ENCODE measurements at regions not wholly inside any gene's neighbourhood (a gene's known extent, or its start where the extent isn't known, plus 50 kb on each side); places are given as distances from the start of the nearest gene placed in this dataset.
"Not testable (repeated sequence)": the region's sequence is repeated elsewhere in the genome, so short reads cannot be mapped to it uniquely, and the experiment has no call there.

DNA sequence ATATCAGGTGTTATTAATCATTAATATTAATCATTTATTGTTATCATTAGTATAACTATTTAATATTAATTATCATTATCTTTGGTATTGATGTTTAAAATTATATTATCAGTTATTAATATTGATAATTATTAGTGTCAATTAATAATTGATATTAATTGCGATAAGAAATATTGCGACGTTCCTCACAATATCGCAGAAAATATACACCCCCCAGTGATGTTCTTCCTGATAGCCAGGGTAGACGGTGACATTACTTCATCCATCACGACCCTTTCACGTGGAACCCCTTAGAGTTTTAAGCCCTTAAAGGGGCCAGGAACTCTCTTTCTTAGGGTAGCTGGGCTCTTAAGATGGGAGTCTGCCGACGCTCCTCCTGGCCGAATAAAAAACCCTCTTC, 98.6 kb upstream of the OSBPL11 start:
- Histone ChIP-seq H3K79me2 (ENCODE audit: control insufficient read depth, insufficient read depth, low read length) (no peaks in the 10 kb centered on the region), H3K9ac (ENCODE audit: insufficient read depth, low read length) (no peak overlapping the region), H3K9me3 (ENCODE audit: control insufficient read depth, insufficient read depth, low read depth, low read length) (no peaks in the 10 kb centered on the region), H2AFZ (ENCODE audit: low read length) (no peak overlapping the region), H3K4me3 (replicated peaks in 1 of 4; ENCODE audit: control extremely low read depth in 1 of 4, insufficient read depth in 1 of 4, low read depth in 3 of 4, low read length in 4 of 4) (no peak overlapping the region), H3K27ac (ENCODE audit: insufficient read depth, low read length) (no peak overlapping the region), H3K4me2 (ENCODE audit: extremely low read depth, insufficient read depth, low read length) (no peak overlapping the region), H3K4me1 (ENCODE audit: control insufficient read depth, extremely low read depth, insufficient read depth, low read length) (no peaks in the 10 kb centered on the region), H3K27me3 (ENCODE audit: control insufficient read depth, insufficient read depth, low read length) (no peaks in the 10 kb centered on the region), H3K36me3 (ENCODE audit: control insufficient read depth, insufficient read depth, low read length) (no peaks in the 10 kb centered on the region), H4K20me1 (ENCODE audit: control insufficient read depth, extremely low read depth, insufficient read depth, low read length) (no peaks in the 10 kb centered on the region)
- TF ChIP-seq, protein P1, sequence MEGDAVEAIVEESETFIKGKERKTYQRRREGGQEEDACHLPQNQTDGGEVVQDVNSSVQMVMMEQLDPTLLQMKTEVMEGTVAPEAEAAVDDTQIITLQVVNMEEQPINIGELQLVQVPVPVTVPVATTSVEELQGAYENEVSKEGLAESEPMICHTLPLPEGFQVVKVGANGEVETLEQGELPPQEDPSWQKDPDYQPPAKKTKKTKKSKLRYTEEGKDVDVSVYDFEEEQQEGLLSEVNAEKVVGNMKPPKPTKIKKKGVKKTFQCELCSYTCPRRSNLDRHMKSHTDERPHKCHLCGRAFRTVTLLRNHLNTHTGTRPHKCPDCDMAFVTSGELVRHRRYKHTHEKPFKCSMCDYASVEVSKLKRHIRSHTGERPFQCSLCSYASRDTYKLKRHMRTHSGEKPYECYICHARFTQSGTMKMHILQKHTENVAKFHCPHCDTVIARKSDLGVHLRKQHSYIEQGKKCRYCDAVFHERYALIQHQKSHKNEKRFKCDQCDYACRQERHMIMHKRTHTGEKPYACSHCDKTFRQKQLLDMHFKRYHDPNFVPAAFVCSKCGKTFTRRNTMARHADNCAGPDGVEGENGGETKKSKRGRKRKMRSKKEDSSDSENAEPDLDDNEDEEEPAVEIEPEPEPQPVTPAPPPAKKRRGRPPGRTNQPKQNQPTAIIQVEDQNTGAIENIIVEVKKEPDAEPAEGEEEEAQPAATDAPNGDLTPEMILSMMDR (conservative IDR thresholded peaks at IDR 0.05 in 1 of 2, IDR thresholded peaks at IDR 0.05 in 1 of 2; ENCODE audit: low read depth in 1 of 2, low read length in 2 of 2) = no peak
- TF ChIP-seq EZH2 (IDR thresholded peaks at IDR 0.05; ENCODE audit: low read length, missing control alignments) = no peak
- DNase-seq (ENCODE audit: low read depth in 2 of 2) = no peak

DNA sequence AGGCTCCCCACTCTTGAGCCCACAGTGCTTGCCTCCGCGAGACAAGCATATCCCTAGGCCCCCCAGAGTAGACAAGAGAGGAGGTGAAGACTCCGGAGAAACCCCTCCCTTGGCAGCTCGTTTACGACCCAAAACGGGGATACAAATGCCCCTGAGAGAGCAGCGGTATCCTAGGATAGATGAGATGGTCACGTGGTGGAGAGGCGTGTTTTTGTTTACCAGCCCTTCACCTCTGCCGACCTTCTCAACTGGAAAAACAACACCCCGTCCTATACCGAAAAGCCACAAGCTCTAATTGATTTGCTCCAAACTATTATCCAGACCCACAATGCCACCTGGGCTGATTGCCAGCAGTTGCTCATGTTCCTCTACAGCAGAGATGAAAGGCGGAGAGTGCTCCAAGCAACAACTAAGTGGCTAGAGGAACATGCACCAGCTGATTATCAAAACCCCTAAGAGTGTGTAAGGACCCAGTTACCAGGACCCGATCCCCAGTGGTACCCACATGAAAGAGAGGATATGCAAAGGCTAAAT, 99.5 kb upstream of the OSBPL11 start:
- Histone ChIP-seq H3K27me3 (ENCODE audit: control insufficient read depth, insufficient read depth, low read length) (no peaks in the 10 kb centered on the region), H3K4me1 (ENCODE audit: control insufficient read depth, extremely low read depth, insufficient read depth, low read length) (no peaks in the 10 kb centered on the region), H3K9me3 (ENCODE audit: control insufficient read depth, insufficient read depth, low read depth, low read length) (no peaks in the 10 kb centered on the region), H4K20me1 (ENCODE audit: control insufficient read depth, extremely low read depth, insufficient read depth, low read length) (no peaks in the 10 kb centered on the region), H3K4me2 (ENCODE audit: extremely low read depth, insufficient read depth, low read length) (no peak overlapping the region), H3K4me3 (replicated peaks in 1 of 4; ENCODE audit: control extremely low read depth in 1 of 4, insufficient read depth in 1 of 4, low read depth in 3 of 4, low read length in 4 of 4) (no peak overlapping the region), H3K27ac (ENCODE audit: insufficient read depth, low read length) (no peak overlapping the region), H3K9ac (ENCODE audit: insufficient read depth, low read length) (no peak overlapping the region), H3K36me3 (ENCODE audit: control insufficient read depth, insufficient read depth, low read length) (no peaks in the 10 kb centered on the region), H2AFZ (ENCODE audit: low read length) (no peak overlapping the region), H3K79me2 (ENCODE audit: control insufficient read depth, insufficient read depth, low read length) (no peaks in the 10 kb centered on the region)
- TF ChIP-seq EZH2 (IDR thresholded peaks at IDR 0.05; ENCODE audit: low read length, missing control alignments) = no peak
- DNase-seq (ENCODE audit: low read depth in 2 of 2) = peak in 1 of 2 donors; percentile 4

DNA sequence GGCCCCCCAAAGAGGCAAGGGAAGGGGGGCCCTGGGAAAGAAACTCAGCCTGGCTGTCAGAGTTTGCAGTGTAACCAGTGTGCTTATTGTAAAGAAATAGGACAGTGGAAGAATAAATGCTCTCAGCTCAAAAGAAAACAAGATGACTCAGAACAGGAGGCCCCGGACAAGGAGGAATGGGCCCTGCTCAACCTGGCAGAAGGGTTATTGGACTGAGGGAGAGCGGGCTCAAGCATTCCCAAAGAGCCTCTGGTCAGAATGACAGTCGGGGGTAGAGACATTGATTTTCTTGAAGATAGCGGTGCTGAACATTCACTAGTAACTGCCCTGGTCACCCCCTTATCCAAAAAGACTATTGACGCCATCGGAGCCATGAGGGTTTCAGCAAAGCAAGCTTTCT, 100.4 kb upstream of the OSBPL11 start:
- H4K20me1 ChIP-seq (ENCODE audit: control insufficient read depth, extremely low read depth, insufficient read depth, low read length) = no peaks in the 10 kb centered on the region
- no peak overlapping the region for H2AFZ ChIP-seq (ENCODE audit: low read length)
- H3K79me2 ChIP-seq (ENCODE audit: control insufficient read depth, insufficient read depth, low read length) = no peaks in the 10 kb centered on the region
- H3K27ac ChIP-seq (ENCODE audit: insufficient read depth, low read length) = no peak overlapping the region
- TF ChIP-seq, protein P1 (conservative IDR thresholded peaks at IDR 0.05 in 1 of 2, IDR thresholded peaks at IDR 0.05 in 1 of 2; ENCODE audit: low read depth in 1 of 2, low read length in 2 of 2) = no peak
- no peak for TF ChIP-seq EZH2 (IDR thresholded peaks at IDR 0.05; ENCODE audit: low read length, missing control alignments)
- no peak overlapping the region for H3K4me2 ChIP-seq (ENCODE audit: extremely low read depth, insufficient read depth, low read length)
- DNase-seq (ENCODE audit: low read depth in 2 of 2) = no peak
- no peaks in the 10 kb centered on the region for H3K9me3 ChIP-seq (ENCODE audit: control insufficient read depth, insufficient read depth, low read depth, low read length)
- H3K4me1 ChIP-seq (ENCODE audit: control insufficient read depth, extremely low read depth, insufficient read depth, low read length) = no peaks in the 10 kb centered on the region
- no peaks in the 10 kb centered on the region for H3K27me3 ChIP-seq (ENCODE audit: control insufficient read depth, insufficient read depth, low read length)
- H3K9ac ChIP-seq (ENCODE audit: insufficient read depth, low read length) = no peak overlapping the region
- no peak overlapping the region for H3K4me3 ChIP-seq (replicated peaks in 1 of 4; ENCODE audit: control extremely low read depth in 1 of 4, insufficient read depth in 1 of 4, low read depth in 3 of 4, low read length in 4 of 4)
- no peaks in the 10 kb centered on the region for H3K36me3 ChIP-seq (ENCODE audit: control insufficient read depth, insufficient read depth, low read length)

DNA sequence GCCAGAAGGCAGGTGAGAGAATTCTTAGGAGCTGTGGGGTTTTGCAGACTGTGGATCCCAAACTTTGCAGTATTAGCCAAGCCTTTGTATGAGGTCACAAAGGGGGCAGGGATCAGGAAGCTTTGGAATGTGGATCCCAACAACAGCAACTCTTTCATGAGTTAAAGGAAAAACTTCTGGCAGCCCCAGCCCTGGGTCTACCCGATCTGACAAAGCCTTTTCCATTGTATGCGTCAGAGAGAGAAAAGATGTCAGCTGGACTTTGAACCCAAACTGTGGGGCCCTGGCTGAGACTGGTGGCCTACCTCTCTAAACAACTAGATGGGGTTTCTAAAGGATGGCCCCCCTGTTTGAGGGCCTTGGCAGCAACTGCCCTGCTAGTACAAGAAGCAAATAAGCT, 101.8 kb upstream of the OSBPL11 start:
- H3K27ac ChIP-seq (ENCODE audit: insufficient read depth, low read length); H3K4me3 ChIP-seq (replicated peaks in 1 of 4; ENCODE audit: control extremely low read depth in 1 of 4, insufficient read depth in 1 of 4, low read depth in 3 of 4, low read length in 4 of 4); H4K20me1 ChIP-seq (ENCODE audit: control insufficient read depth, extremely low read depth, insufficient read depth, low read length); H3K27me3 ChIP-seq (ENCODE audit: control insufficient read depth, insufficient read depth, low read length); H3K4me2 ChIP-seq (ENCODE audit: extremely low read depth, insufficient read depth, low read length); H3K36me3 ChIP-seq (ENCODE audit: control insufficient read depth, insufficient read depth, low read length); H2AFZ ChIP-seq (ENCODE audit: low read length); H3K4me1 ChIP-seq (ENCODE audit: control insufficient read depth, extremely low read depth, insufficient read depth, low read length); DNase-seq (ENCODE audit: low read depth in 2 of 2); H3K9me3 ChIP-seq (ENCODE audit: control insufficient read depth, insufficient read depth, low read depth, low read length); H3K9ac ChIP-seq (ENCODE audit: insufficient read depth, low read length); H3K79me2 ChIP-seq (ENCODE audit: control insufficient read depth, insufficient read depth, low read length): not testable (repeated sequence)

DNA sequence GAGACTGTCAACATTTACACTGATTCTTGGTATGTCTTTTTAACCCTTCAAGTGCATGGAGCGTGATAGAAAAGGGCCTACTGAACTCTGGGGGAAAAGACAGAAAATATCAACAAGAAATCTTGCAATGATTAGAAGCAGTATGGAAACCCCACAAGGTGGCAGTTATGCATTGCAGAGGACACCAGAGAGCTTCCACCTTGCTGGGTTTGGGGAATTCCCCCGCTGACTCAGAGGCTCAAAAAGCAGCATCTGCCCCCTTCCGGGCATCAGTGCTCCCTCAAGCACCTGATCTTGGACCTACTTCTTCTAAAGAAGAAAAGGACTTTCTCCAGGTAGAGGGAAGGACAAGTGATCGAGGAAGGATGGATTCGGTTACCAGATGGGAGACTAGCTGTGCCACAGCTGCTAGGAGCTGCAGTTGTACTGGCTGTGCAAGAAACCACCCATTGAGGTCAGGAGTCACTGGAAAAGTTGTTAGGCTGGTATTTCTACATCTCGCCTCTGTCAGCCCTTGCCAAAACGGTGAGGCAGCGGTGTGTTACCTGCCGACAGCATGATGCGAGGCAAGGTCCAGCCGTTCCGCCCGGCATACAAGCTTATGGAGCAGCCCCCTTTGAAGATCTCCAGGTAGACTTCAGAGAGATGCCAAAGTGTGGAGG, 102.8 kb upstream of the OSBPL11 start:
- not testable (repeated sequence) for H3K79me2 ChIP-seq (ENCODE audit: control insufficient read depth, insufficient read depth, low read length); H3K4me1 ChIP-seq (ENCODE audit: control insufficient read depth, extremely low read depth, insufficient read depth, low read length); H3K4me3 ChIP-seq (replicated peaks in 1 of 4; ENCODE audit: control extremely low read depth in 1 of 4, insufficient read depth in 1 of 4, low read depth in 3 of 4, low read length in 4 of 4); H3K36me3 ChIP-seq (ENCODE audit: control insufficient read depth, insufficient read depth, low read length); H3K9ac ChIP-seq (ENCODE audit: insufficient read depth, low read length); H4K20me1 ChIP-seq (ENCODE audit: control insufficient read depth, extremely low read depth, insufficient read depth, low read length); H3K27ac ChIP-seq (ENCODE audit: insufficient read depth, low read length); H2AFZ ChIP-seq (ENCODE audit: low read length); H3K9me3 ChIP-seq (ENCODE audit: control insufficient read depth, insufficient read depth, low read depth, low read length); H3K27me3 ChIP-seq (ENCODE audit: control insufficient read depth, insufficient read depth, low read length); H3K4me2 ChIP-seq (ENCODE audit: extremely low read depth, insufficient read depth, low read length); DNase-seq (ENCODE audit: low read depth in 2 of 2)
